ENCODE measurements at regions not wholly inside any gene's neighbourhood (a gene's known extent, or its start where the extent isn't known, plus 50 kb on each side); places are given as distances from the start of the nearest gene placed in this dataset.

GRCh38 chr10:124229989-124230634 lies 136.7 kb upstream of the CHST15 start:
- intact Hi-C loops (cut with micrococcal nuclease), result loop anchor here (2.0 to 10.0 kb wide), 5 partner anchors 172 to 1855 kb away; partner anchors contain the start of genes ACADSB, BUB3, IKZF5 and LHPP

- intact Hi-C loops (cut with micrococcal nuclease), result no loop called here
Measured at GRCh38 chr10:124229201-124229988, 136.0 kb upstream of the CHST15 start.

GRCh38 chr10:124228471-124228870 lies 135.1 kb upstream of the CHST15 start:
- intact Hi-C loops (cut with micrococcal nuclease), result no loop called here

- intact Hi-C loops (cut with micrococcal nuclease), result no loop called here
Measured at GRCh38 chr10:124227988-124228387, 134.6 kb upstream of the CHST15 start.

- intact Hi-C loops (cut with micrococcal nuclease), result no loop called here
Measured at GRCh38 chr10:124227055-124227975, 133.9 kb upstream of the CHST15 start.

GRCh38 chr10:124226271-124227054 lies 133.1 kb upstream of the CHST15 start:
- intact Hi-C loops (cut with micrococcal nuclease), result no loop called here

- intact Hi-C loops (cut with micrococcal nuclease), result loop anchor here (1.0 to 2.0 kb wide), 5 partner anchors 8 to 691 kb away; partner anchors contain the start of gene CHST15
Measured at GRCh38 chr10:124225467-124226270, 132.3 kb upstream of the CHST15 start.

GRCh38 chr10:124225029-124225466 lies 131.7 kb upstream of the CHST15 start:
- intact Hi-C loops (cut with micrococcal nuclease), result loop anchor here (1.0 to 2.0 kb wide), 5 partner anchors 8 to 692 kb away; partner anchors contain the start of gene CHST15

- intact Hi-C loops (cut with micrococcal nuclease), result loop anchor here (1.0 to 2.0 kb wide), 5 partner anchors 9 to 692 kb away; partner anchors contain the start of gene CHST15
Measured at GRCh38 chr10:124224331-124225028, 131.1 kb upstream of the CHST15 start.

- intact Hi-C loops (cut with micrococcal nuclease), result loop anchor here (2.0 kb wide), 2 partner anchors 131 to 693 kb away; partner anchors contain the start of gene CHST15
Measured at GRCh38 chr10:124223711-124224085, 130.3 kb upstream of the CHST15 start.

GRCh38 chr10:124222988-124223710 lies 129.8 kb upstream of the CHST15 start:
- intact Hi-C loops (cut with micrococcal nuclease), result no loop called here

- intact Hi-C loops (cut with micrococcal nuclease), result no loop called here
Measured at GRCh38 chr10:124222318-124222987, 129.1 kb upstream of the CHST15 start.

- intact Hi-C loops (cut with micrococcal nuclease), result no loop called here
Measured at GRCh38 chr10:124221356-124222317, 128.2 kb upstream of the CHST15 start.

- intact Hi-C loops (cut with micrococcal nuclease), result no loop called here
Measured at GRCh38 chr10:124220971-124221355, 127.6 kb upstream of the CHST15 start.

GRCh38 chr10:124220547-124220946 lies 127.1 kb upstream of the CHST15 start:
- intact Hi-C loops (cut with micrococcal nuclease), result no loop called here

- intact Hi-C loops (cut with micrococcal nuclease), result no loop called here
Measured at GRCh38 chr10:124219655-124220054, 126.3 kb upstream of the CHST15 start.

- intact Hi-C loops (cut with micrococcal nuclease), result no loop called here
Measured at GRCh38 chr10:124219062-124219461, 125.7 kb upstream of the CHST15 start.

Data from T-helper 1 cell treated with Interleukin-12 subunit alpha and Interleukin-12 subunit beta and Interleukin-4 antibody, amounts not matched to agents 30 ng/mL and 1 ng/mL, for 36 hours (primary cell).